ENCODE measurements at regions not wholly inside any gene's neighbourhood (a gene's known extent, or its start where the extent isn't known, plus 50 kb on each side); places are given as distances from the start of the nearest gene placed in this dataset.

- DNase-seq (ENCODE audit: low read depth), result no peak
- TF ChIP-seq, protein P1, sequence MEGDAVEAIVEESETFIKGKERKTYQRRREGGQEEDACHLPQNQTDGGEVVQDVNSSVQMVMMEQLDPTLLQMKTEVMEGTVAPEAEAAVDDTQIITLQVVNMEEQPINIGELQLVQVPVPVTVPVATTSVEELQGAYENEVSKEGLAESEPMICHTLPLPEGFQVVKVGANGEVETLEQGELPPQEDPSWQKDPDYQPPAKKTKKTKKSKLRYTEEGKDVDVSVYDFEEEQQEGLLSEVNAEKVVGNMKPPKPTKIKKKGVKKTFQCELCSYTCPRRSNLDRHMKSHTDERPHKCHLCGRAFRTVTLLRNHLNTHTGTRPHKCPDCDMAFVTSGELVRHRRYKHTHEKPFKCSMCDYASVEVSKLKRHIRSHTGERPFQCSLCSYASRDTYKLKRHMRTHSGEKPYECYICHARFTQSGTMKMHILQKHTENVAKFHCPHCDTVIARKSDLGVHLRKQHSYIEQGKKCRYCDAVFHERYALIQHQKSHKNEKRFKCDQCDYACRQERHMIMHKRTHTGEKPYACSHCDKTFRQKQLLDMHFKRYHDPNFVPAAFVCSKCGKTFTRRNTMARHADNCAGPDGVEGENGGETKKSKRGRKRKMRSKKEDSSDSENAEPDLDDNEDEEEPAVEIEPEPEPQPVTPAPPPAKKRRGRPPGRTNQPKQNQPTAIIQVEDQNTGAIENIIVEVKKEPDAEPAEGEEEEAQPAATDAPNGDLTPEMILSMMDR (conservative IDR thresholded peaks at IDR 0.05; ENCODE audit: low read depth, low read length), result no peak
- H3K4me3 ChIP-seq (ENCODE audit: low read length), result no peak overlapping the region
Measured at GRCh38 chr11:88017666-88018065, 157.6 kb downstream of the RAB38 start.

- no peak overlapping the region for H3K4me3 ChIP-seq (ENCODE audit: low read length)
- TF ChIP-seq, protein P1 (conservative IDR thresholded peaks at IDR 0.05; ENCODE audit: low read depth, low read length), result peak; percentile 82
- peak; percentile 73 for DNase-seq (ENCODE audit: low read depth)
Measured at GRCh38 chr11:88016392-88017170, 158.7 kb downstream of the RAB38 start.

GRCh38 chr11:88015170-88015569 lies 160.1 kb downstream of the RAB38 start:
- TF ChIP-seq, protein P1 (conservative IDR thresholded peaks at IDR 0.05; ENCODE audit: low read depth, low read length), result no peak
- H3K4me3 ChIP-seq (ENCODE audit: low read length), result no peak overlapping the region
- DNase-seq (ENCODE audit: low read depth), result no peak

DNA sequence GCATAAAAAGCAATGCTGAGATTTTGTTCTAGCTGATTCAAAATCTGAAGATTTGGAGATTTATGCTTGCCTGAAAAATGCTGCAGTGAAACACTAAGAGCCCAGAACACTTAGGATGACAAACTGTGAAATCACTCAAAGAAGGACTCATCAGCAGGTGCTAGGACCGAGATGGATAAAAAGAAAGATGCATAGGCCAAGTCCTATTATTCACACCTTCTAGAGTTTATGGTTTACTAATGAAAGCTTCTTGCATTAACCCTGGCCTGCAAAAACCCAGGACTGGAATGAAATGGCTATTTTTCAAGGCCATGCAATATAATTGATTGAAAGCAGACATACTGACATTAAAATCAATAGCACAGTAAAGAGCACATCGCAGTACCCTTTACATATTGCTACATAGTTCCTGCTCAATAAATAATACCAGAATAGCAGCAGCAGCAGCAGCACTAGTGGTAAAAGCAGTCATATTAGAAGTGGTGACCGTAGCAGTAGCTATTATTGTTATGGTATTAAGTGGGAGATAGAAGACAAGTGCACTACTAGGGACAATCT lies 161.7 kb downstream of the RAB38 start:
- DNase-seq (ENCODE audit: low read depth), result no peak
- H3K4me3 ChIP-seq (ENCODE audit: low read length), result no peak overlapping the region
- TF ChIP-seq, protein P1 (conservative IDR thresholded peaks at IDR 0.05; ENCODE audit: low read depth, low read length), result no peak

GRCh38 chr11:88012456-88012855 lies 162.8 kb downstream of the RAB38 start:
- DNase-seq (ENCODE audit: low read depth), result no peak
- TF ChIP-seq, protein P1 (conservative IDR thresholded peaks at IDR 0.05; ENCODE audit: low read depth, low read length), result no peak
- H3K4me3 ChIP-seq (ENCODE audit: low read length), result no peak overlapping the region

GRCh38 chr11:87976009-87976408 lies 199.2 kb downstream of the RAB38 start:
- TF ChIP-seq, protein P1 (conservative IDR thresholded peaks at IDR 0.05; ENCODE audit: low read depth, low read length), result no peak
- no peak for DNase-seq (ENCODE audit: low read depth)

DNA sequence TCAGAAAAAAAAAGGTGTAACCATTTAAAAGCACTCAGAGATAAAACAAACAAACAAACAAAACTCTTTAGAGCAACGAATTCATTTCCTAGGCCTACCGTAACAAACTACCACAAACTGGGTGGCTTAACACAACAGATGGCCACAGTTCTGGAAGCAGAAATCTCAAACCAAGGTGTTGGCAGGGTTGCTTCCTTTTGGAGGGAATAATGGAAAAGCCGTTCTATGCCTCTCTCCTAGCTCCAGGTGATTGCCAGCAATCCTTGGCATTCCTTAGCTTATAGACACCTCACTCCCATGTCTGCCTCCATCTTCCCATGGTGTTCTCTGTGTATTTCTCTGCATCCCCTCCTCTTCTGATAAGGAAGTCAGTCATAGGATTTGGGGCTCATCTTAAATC lies 200.4 kb downstream of the RAB38 start:
- TF ChIP-seq, protein P1 (conservative IDR thresholded peaks at IDR 0.05; ENCODE audit: low read depth, low read length), result no peak
- H3K4me3 ChIP-seq (ENCODE audit: low read length), result no peak overlapping the region
- DNase-seq (ENCODE audit: low read depth), result no peak

More at GRCh38 chr11:87976009-87976408, 199.2 kb downstream of the RAB38 start:
- H3K4me3 ChIP-seq (ENCODE audit: low read length), result no peak overlapping the region
